ENCODE measurements at regions not wholly inside any gene's neighbourhood (a gene's known extent, or its start where the extent isn't known, plus 50 kb on each side); places are given as distances from the start of the nearest gene placed in this dataset.

GRCh38 chr14:105848570-105848969 lies 322.2 kb downstream of the TMEM121 start:
- no peak for TF ChIP-seq CTCF (IDR thresholded peaks at IDR 0.05; ENCODE audit: control insufficient read depth, extremely low read depth, insufficient read depth)
- H3K4me3 ChIP-seq (ENCODE audit: low read depth, low read length): no peak overlapping the region
- DNase-seq (ENCODE audit: low read depth): no peak

DNA sequence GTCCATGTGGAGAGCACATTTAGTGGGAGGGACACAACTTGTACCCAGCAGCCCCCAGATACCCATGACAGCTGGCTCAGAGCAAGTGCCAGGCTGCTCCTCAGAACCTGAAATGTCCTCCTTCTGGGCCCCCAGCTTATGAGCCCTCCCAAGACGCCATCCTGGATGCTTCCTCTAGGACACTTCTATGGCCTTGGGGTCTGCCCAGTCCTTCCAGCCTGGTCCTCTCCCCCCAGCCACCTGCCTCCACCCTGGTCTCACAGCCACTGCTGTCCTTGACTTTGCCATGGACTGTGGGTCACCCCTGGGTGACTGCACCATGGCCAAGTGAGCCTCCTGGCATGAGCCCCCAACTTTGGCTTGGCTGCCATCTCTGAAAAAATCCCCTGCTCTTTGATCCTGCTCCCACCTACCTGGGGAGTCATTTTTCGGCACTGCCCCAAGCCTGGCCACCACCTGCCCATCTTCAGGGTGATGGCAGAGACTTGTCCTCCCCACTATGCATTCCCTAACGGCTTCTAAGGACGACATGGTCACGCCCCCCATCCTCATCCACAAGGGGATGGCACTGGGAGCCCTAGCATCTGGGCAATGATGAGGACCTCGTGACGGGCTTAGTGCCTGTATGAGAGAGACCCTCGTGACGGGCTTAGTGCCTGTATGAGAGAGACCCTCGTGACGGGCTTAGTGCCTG lies 323.7 kb downstream of the TMEM121 start:
- no peak for TF ChIP-seq CTCF (IDR thresholded peaks at IDR 0.05; ENCODE audit: control insufficient read depth, extremely low read depth, insufficient read depth)
- H3K4me3 ChIP-seq (ENCODE audit: low read depth, low read length): no peak overlapping the region
- DNase-seq (ENCODE audit: low read depth): no peak

DNA sequence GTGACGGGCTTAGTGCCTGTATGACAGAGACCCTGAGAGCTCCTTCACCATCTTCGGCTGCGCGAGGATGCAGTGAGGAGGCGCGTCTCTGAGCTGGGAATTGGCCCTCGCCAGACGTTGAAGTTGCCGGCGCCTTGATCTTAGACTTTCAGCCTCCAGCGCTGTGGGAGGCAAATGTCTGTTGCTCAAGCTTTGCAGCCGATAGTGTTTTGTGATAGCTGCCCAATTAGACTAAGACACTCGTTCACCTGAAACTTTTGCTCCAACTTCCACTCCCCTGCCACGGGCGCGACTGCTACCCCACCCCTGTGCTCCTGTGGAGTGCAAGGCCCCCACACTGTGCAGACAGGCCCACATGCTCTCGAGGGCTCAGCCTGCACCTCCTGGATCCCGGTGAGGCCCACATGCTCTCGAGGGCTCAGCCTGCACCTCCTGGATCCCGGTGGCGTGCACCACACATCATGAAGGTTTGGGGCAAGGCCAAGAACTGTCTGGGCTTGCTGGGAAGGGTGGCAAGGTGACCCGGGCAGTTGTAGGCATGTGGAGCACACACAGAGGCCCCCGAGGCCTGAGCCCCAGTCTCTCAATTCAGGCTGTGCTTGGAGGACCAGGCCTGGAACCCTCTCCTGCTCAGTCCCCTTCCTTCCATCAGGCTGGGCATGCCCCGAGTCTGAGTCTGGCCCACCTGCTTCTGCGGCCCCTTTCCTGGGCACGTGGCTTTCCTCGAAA lies 324.6 kb downstream of the TMEM121 start:
- H3K4me3 ChIP-seq (ENCODE audit: low read depth, low read length): no peak overlapping the region
- no peak for TF ChIP-seq CTCF (IDR thresholded peaks at IDR 0.05; ENCODE audit: control insufficient read depth, extremely low read depth, insufficient read depth)
- no peak for DNase-seq (ENCODE audit: low read depth)

DNA sequence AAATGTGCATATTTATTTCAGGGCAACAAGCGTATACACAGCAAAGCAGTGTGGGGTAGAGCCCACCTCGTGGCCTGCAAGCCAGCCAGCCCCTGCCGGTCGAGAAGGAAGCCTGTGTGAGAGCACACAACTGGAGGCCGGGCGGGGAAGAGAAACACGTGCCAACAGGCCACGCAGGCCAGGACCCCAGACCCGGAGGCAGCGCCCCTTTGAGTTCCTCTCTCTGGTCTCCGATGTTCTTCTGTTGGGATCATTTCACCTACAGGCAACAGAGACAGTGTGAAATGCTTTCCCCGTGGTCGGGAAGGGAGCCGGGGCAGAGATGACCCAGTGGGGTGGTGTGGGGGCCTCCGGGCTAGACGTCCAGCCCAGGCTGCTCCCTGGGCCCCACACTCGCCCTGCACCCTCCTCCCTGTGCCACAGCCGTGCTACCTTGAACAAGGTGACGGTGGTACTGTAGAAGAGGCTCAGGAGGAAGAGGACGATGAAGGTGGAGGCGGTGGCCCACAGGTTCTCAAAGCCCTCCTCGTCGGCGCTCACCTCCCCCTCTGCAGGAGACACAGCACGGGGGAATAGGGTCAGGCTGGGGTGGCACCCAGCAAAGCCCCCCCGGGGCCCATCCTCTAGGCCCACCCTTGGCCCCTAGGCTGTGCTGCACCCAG lies 325.5 kb downstream of the TMEM121 start:
- no peak overlapping the region for H3K4me3 ChIP-seq (ENCODE audit: low read depth, low read length)
- DNase-seq (ENCODE audit: low read depth): no peak
- no peak for TF ChIP-seq CTCF (IDR thresholded peaks at IDR 0.05; ENCODE audit: control insufficient read depth, extremely low read depth, insufficient read depth)

- TF ChIP-seq CTCF (IDR thresholded peaks at IDR 0.05; ENCODE audit: control insufficient read depth, extremely low read depth, insufficient read depth): no peak
- no peak overlapping the region for H3K4me3 ChIP-seq (ENCODE audit: low read depth, low read length)
- no peak for DNase-seq (ENCODE audit: low read depth)
Measured at GRCh38 chr14:105852378-105853088, 326.1 kb downstream of the TMEM121 start.

DNA sequence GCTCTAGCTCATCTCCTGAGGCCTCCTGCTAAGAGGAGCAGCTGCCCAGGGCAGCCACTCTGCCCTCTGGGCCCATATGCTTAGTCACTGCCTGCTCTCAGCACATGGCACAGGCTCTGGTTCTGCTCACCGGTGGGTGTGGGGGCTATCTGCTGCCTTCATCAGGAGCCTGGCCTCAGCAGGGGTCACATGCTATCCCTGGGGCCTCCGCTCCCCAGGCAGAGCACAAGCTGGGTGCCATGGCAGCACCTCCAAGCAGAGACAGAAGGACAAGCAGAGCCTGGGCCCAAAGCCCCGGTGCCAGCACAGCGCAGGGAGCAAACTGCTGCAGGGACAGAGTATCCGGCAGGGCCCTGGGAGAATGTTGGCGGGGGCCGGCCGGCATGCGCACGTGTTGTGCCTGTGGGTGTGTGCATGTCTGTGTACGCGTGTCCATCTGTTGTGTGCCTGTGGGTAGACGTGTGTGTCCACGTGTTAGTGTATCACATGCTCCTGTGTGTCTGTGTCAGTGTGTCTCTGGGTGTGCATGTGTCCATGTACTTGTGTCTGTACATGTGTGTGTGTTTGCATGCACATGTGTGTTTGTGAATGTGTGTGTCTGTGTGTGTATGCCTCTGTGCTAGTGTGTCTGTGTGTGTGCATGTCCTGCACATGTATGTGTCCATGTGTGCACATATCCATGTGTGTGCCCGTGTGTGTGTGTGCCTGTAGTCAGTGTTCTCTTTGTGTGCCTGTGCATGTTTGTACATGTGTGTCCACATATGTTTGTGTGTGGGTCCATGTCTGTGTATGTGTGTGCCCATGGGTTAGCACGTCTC lies 326.9 kb downstream of the TMEM121 start:
- no peak overlapping the region for H3K4me3 ChIP-seq (ENCODE audit: low read depth, low read length)
- DNase-seq (ENCODE audit: low read depth): no peak
- TF ChIP-seq CTCF (IDR thresholded peaks at IDR 0.05; ENCODE audit: control insufficient read depth, extremely low read depth, insufficient read depth): no peak
